Activated T-cell treated with anti-CD3 and anti-CD28 coated beads, Interleukin-2, amount 50 U/mL, for 48 hours (primary cell): ENCODE measurements at regions not wholly inside any gene's neighbourhood (a gene's known extent, or its start where the extent isn't known, plus 50 kb on each side); places are given as distances from the start of the nearest gene placed in this dataset.
"Not testable (repeated sequence)": the region's sequence is repeated elsewhere in the genome, so short reads cannot be mapped to it uniquely, and the experiment has no call there.

Experiments
- DNase-seq, 2 experiments: peaks; one replicate each; pipeline ENCODE4 v3.0.0-alpha.2; 2020

DNA sequence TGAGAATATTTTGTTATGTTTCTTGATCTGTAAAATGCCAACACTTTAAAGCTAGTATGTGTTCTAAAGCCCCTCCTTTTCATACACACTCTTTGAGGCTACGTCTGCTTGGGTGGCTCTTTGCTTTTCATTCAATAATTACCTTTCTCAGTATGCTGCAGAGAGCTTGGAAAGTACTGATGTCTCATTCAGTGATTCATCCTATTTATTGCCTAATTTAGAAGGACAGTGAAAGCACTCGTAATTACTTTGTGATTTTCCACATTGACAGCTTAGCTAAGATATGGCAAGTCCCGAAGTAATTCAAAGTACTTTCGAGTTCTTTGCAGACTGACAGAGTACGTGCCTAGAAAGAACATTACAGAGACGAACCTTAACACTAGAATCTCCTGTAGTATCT lies 57.2 kb downstream of the BMP15 start:
- DNase-seq = no peak

DNA sequence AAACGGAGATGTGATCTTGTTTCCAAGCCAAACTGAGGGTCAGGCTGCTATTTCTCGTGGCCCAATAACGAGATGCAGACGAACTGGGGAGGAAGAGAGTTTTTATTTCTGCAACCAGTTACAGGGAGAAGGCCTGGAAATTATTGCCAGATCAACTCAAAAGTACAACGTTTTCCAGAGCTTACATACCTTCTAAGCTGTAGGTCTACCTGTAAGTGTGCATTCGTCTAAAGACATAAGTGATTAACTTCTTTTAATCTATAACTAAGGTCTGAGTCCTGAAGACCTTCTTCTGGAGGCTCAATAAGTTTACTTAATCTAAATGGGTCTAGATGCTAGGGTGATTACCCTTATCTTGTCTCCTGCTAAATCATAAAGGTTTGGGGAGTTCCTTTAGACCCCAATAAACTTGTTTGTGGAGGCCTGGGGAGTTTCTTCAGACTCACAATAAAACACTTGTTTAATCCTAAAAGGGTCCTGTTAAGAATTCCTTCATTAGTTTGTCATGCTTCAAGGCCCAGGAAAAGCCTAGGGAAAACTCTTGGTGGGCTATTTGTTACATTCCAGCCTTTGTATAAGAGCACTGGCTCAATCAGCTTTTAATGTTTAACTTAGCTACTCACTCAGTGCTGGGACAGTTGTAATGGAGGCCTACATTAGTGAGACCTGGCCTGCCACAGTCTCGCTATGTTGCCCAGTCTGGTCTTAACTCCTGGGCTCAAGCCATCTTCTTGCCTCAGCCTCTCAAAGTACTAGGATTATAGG lies 58.5 kb downstream of the BMP15 start:
- DNase-seq = not testable (repeated sequence)

DNA sequence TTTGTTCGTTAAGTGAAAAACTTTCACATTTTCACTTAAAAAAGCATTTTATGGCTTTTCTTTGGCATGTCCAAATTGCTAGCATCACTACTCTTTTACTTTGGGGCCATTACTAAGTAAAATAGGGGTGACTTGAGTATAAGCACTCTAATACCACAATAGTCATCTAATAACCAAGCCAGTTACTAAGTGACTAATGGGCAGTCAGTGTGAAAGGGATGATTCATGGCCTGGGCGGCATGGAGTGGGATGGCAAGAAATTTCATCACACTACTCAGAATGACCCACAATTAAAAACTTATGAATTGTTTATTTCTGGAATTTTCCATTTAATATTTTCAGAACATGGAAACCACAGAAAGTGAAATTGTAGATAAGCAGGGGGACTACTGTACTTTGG lies 60.9 kb downstream of the BMP15 start:
- DNase-seq = peak in 1 of 2 experiments; percentile 19

DNA sequence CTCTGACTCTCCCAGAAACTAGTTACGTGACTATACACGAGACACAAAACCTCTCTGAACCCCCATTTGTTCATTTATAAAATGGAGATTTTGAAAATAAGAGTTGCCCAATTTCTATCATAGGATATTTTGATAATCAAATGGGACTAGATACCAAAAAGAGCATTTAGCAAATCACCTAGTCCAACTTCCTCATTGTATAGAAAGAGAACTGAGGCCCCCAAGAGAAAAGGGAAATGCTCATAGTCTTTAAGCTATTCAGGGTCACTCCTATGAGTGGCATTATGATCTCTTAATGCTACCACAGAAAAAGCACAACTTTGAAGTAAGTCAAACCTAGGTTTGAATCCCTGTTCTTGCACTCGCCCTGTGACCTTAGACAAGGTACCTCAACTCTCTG lies 62.7 kb downstream of the BMP15 start:
- no peak for DNase-seq

DNA sequence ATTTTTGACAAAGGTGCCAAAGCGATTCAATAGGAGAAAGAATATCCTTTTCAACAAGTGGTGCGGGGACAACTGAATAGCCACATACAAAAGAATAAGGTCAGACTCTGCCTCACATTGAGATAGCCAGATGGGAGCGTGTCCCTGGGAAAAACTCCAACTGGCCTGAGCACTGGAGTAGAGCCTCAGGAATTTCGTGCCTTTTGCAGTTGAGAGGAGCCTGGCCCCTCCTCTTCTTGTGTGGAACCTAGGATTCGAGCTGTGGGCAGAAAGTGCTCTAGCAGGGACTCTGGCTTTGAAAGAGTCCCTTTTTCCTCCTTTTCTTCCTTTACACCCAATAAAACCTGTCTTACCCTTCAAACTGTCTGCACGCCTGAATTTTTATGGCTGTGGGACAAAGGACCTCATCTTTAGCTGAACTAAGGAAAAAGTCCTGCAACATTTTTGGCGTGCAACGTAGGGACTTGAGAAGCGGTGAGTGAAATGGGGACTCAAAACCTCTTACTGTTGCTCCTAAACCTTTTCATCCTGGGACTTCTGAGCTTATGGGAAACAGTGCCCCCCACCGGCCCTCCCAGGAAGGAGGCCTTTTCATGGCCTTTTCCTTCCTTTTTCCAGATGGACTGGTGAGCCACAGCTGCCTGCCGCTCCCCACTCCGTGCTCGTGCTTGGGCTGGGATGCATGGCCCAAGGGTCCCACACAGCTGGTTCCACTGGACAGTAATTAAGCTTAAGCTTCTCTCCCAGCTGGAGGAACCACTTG lies 68.6 kb downstream of the BMP15 start:
- no peak for DNase-seq

DNA sequence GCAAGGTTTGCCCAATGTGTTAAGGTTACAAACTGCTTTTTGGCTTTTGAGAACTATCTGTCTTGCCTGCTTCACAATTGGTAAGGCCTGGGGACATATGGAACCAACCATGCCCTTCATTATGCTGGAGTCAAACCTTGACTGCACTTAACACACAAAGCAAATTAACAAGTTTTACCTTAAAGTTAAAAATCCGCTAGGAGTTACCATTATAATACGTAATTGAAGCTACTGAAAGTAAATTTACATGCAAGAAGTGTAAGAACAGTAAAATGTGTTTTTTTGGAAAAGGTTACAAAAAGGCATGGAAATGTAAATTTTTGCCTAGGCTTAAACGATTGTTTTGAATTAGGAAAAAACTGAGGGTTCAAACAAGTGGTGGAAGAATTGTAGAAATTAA lies 69.7 kb downstream of the BMP15 start:
- DNase-seq = no peak

DNA sequence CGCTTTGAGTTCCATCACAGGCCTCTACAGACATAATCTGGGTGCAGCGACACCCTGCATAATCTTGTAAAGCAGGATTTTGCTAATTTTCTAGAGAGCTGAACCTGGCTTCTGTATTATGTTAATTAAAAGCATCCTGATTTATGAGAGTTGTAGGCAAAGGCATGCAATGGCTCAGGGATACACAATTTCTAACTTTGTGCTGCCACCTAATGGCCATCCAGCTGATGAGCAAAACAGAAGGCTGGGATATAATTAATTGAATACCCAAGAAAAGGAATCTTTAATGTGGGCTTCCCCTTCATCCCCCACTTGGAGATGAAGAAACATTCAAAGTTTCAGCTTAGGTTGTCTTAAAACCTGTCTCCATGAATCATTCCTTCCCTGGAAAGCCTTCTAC lies 78.1 kb downstream of the BMP15 start:
- peak; percentile 25 to 26 for DNase-seq

DNA sequence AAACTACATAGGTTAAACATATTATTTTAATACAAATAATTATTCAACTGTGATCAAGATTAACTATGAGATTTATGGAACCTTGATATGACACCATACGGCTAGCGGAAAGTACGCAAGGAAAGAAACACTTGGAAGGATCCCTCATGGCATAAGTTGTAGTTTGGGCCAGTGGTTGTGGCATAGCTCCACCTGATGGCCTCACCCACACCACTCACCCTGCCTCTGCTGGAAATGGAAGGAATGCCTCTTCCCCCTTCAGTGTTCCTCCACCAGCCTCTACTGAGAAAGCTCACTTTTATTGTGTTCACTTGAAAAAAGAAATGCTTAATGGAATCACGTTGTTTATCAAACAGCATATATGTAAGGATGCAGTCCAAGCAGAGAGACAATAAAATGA lies 86.4 kb downstream of the BMP15 start:
- no peak for DNase-seq

DNA sequence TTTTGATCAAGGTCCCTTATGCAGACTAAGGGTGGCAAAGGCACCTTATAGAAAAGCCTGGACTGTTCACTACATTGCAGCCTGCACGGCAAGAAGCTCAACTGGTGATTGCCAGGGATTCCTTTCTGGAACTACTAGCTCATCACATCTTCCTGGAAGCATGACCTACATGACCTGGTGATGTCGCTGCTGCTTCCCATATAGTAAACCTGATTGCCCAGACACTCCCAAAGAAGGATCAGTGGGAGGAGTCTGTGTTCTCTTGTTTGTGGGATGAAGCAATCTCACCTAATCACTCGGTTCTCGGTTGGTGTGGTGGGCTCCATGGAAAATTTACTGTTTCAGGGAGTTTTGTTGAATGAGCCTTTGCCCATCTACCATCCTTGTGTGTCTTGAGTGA lies 89.8 kb downstream of the BMP15 start:
- DNase-seq = not testable (repeated sequence)

DNA sequence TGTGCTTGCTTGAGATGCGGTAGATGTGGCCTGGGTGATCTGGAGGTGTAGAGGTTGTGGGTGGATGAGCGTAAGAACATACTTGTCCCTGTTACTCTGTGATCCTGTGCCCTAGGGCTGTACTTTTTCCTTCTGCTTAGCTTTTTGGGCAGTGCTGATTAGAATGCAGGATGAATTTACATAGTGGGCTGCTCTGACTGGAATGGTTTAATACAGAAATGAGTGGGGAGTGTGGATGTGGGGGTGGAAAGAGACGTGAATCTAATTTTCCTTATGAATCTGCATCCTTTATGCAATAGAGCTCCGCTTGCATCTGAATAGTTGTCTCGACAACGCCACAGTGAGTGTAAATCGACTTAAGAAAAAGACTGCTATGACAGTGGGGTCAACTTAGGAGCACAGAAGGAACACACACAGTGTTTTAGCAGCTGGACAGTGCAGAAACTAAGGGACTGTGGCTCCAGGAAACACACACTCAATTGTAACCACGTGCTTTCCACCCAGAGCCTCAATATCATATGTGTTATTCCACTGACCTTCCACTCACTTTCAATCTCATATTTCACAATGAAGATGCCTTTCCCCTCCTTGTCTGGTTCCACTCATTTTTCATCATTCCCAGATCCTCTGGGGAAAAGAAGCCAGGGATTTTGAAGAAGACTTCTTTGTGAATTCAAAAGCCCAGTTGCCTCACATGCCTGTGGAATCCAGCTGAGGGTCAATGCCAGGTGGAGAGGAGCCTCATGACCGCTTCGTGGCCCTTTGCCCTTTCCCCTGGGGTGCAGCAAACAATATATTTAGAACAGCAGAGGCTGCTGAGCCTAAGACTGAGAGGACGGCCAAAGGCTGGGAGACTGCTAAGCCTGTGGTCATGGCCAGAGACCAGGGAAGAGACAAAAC lies 91.4 kb downstream of the BMP15 start:
- DNase-seq = not testable (repeated sequence)

DNA sequence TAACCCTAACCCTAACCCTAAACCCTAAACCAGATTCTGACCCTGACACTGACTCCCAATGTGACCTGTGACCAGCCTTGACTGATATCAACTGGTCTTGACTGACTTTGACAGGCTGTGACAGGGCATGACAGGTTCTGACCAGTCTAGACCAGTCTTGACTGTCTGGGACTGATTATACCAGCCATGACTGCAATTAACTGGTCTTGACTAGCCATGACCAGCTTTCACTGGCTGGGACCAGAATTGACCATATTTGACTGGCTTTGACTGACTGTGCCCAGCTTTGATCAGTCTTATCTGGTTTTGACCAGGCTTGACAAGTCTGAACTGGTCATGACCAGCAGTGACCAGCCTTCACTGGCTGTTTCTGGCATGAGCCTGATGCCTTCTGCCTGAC lies 95.5 kb downstream of the BMP15 start:
- no peak for DNase-seq

DNA sequence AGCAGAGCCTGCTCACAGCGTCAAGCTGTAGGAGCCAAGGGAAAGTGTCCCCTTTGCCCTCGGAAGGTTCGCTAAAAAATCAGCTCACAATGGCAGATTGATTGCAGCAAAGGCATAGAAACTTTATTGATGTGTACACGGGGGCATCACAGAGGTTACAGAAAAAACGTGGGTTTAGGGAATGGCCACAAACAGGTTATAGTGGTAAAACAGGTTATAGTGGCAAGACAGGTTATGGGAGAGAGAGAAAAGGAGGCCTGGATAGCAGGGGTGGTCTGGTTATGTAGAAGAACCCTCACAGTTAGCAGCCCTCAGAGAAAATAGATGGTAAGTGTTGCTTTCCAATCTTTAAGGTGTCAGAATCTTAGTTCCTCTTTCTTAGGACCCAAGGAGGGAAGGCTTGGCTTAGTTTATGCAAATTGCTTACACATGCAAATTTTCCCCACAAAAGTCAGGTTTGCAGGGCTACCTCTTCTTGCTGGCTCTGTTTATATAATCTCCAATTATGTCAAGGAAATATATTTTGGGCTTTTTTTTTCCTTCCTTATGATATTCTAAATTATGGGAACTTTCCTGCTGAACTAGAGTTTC lies 113.7 kb downstream of the BMP15 start:
- no peak for DNase-seq

DNA sequence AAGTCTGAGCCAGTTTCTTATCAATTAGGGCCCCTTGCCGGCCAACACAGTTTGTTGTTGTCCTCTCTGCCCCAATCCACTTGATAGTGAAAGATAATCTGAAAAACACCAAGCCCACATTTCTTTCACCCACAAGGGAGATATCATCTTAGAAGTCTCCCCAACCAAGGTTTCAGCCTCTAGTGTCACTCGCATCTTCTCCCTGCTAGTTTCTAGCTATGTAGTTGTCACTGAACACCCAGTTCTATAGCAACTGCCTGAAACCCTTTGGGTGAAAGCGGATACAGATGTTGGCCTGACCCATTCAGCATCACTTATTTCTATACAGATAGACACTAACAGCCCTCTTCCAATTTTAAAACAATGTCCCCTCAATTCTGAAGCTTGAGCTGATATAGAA lies 116.3 kb downstream of the BMP15 start:
- no peak for DNase-seq

DNA sequence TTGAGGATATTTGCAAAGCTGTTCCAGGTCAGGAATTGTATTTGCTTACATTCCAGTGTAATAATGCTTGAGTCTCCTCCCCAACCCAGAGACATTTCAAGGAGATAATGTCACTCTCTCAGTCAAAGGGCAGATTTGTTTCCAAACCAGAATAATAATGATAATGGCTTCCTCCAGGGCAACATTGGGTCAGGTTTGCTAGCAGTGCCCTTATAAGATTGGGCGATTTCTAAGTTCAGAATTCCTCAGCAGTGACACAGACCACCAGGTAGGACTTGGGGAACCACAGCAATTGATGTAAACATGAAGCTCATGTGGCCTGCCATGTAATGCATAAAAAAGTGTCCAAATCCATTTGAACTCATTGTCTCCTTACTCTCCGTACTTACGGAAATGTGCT lies 125.2 kb downstream of the BMP15 start:
- no peak for DNase-seq

DNA sequence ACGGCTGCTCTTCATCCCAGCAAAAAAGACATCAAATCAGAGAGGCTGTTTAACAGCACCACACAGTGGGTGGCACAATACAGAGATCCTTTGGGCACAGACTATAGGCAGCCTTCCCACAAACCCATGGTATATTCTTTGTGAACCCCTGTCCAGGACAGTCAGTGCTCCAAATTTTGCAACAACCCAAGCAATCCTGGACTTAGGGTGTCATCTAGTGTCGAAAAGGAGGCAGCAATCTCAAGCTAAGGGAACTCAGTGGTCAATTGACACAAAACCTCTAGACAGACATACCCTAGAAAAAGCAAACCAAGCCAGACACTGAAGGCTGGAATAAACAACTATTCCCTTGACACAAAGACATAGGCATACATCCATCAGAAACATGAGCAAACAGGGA lies 137.4 kb downstream of the BMP15 start:
- DNase-seq = no peak

DNA sequence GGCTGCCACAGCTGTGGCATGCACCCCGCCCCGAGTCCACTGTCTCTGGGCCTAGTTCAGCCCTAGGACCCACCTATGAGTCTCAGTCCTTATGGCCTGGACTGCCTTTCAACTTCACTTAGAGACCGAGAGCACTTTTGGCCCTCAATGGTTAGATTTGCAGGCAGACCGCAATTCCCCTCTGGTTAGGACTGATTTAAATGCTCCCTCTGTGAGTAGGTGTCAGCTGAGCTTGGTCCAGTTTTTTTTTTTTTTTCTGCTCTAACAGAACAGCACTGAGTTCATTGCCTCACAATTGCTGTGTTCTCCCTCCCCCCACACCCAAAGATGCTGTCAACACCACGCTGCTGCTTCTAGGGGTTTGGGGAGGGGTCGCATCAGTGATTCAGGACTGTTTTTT lies 143.2 kb downstream of the BMP15 start:
- DNase-seq = no peak

DNA sequence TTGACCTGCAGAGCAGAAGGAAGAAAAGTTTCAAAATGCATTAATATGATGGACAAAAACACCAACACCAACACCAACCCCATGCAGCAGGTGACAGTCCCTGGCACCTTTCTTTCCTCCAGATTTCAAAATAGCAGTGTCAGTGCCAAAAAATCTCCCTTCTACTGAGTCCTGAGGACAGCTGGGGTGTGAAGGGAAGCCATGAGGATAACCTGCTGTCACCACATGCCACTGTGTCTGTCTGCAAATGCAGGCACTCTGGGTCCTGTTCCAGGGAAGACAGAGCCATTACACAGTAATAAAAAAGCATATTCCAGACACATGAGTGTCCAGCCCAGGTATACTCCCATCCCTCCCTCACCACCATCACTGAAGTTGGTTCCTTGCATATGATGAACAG lies 187.5 kb downstream of the BMP15 start:
- no peak for DNase-seq

DNA sequence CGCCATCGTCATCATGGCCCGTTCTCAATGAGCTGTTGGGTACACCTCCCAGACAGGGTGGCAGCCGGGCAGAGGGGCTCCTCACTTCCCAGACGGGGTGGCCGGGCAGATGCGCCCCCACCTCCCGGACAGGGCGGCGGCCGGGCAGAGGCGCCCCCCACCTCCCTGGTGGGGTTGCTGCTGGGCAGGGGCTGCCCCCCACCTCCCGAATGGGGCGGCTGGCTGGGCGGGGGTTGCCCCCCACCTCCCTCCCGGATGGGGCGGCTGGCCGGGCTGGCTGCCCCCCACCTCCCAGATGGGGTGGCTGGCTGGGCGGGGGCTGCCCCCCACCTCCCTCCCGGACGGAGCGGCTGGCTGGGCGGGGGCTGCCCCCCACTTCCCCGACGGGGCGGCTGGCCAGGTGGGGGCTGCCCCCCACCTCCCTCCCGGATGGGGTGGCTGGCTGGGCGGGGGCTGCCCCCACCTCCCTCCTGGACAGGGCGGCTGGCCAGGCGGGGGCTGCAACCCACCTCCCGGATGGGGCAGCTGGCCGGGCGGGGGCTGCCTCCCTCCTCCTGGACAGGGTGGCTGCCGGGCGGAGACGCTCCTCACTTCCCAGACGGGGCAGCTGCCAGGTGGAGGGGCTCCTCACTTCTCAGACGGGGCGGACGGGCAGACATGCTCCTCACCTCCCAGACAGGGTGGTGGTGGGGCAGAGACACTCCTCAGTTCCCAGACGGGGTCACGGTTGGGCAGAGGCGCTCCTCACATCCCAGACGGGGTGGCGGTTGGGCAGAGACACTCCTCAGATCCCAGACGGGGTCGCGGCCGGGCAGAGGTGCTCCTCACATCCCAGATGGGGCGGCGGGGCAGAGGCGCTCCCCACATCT lies 208.8 kb downstream of the BMP15 start:
- DNase-seq = not testable (repeated sequence)

DNA sequence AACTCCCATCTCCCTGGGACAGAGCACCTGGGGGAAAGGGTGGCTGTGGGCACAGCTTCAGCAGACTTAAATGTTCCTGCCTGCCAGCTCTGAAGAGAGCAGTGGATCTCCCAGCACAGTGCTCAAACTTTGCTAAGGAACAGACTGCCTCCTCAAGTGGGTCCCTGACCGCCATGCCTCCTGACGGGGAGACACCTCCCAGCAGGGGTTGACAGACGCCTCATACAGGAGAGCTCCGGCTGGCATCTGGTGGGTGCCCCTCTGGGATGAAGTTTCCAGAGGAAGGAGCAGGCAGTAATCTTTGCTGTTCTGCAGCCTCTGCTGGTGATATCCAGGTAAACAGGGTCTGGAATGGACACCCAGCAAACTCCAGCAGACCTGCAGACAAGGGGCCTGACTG lies 206.9 kb upstream of the NUDT10 start:
- not testable (repeated sequence) for DNase-seq

DNA sequence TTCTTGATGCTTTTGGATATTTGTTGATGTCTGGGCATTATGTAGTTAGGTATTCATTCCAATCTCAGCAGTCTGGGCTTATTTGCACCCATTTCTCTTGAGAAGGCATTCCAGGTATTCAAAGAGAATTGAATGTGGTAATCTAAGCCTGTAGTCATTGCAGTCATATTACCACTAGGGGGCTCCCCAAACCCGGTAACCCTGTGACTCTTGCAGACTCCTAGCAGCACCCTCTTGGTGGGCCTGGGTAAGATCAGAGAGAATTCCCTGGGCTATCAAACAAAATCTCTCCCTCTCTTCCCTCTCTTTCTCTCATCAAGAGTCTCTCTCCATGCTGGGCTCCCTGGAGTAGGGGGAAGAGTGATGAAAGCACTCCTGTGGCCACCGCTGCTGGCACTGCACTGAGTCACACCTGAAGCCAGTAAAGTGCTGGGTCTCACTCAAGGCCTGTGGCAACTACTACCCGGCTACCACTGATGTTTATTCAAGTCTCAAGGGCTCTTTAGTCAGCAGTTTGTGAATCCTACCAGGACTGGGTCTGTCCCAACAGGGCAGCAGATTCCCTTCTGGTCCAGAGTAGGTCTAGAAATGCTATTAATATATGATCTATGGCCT lies 187.7 kb upstream of the NUDT10 start:
- DNase-seq = peak; percentile 43 to 51

DNA sequence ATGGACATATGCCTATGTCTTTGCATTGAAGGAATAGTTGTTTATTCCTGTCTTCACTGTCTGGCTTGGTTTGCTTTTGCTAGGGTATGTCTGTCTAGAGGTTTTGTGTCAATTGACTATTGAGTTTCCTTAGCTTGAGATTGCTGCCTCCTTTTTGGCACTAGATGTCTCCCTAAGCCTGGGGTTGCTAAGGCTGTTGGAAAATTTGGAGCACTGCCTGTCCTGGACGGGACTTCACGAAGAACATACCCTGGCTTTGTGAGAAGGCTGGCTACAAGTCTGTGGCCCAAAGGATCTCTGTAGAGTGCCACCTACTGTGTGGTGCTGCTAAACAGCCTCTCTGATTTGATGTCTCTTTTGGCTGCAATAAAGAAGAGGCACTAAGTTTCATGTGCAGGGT lies 183.8 kb upstream of the NUDT10 start:
- DNase-seq = no peak

DNA sequence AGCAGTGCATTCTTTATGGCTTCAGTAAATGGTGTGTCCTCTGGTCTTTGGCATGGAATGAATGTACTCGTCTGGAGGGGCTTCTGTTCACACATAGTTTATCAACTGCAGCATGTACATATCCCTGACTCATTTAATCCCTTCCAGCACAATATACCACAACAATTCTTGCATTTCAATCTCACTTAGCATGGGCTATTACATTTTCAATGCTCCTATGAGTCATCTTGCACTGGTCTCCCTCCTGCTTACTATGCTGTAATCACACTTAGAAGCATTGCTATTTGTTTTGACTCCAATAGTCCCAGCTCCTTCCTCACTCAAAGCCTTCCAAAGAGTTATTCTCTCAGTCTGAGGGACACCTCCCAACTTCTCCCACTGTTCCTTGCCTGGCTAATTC lies 180.9 kb upstream of the NUDT10 start:
- no peak for DNase-seq
